GM18505 (cell line): ENCODE measurements at regions not wholly inside any gene's neighbourhood (a gene's known extent, or its start where the extent isn't known, plus 50 kb on each side); places are given as distances from the start of the nearest gene placed in this dataset.

ENCODE experiments used
- ATAC-seq: cut with Tn5 transposase; IDR thresholded peaks from one replicate; pipeline ENCODE4 v1.9.1; 2021; ENCODE audit not compliant: unreplicated experiment
- POLR2A ChIP-seq: IDR thresholded peaks from 4 replicates; pipeline ENCODE4 v1.6.1; 2011; ENCODE audit warnings: borderline replicate concordance; ENCODE audit not compliant: insufficient read depth, insufficient read length; ENCODE audit errors: extremely low read depth

- TF ChIP-seq POLR2A = no peak
- ATAC-seq = no peak
Observed at GRCh38 chr11:91406009-91406408, 818.6 kb upstream of the FAT3 start.

GRCh38 chr11:91404344-91404743 lies 820.3 kb upstream of the FAT3 start:
- no peak for TF ChIP-seq POLR2A
- no peak for ATAC-seq

DNA sequence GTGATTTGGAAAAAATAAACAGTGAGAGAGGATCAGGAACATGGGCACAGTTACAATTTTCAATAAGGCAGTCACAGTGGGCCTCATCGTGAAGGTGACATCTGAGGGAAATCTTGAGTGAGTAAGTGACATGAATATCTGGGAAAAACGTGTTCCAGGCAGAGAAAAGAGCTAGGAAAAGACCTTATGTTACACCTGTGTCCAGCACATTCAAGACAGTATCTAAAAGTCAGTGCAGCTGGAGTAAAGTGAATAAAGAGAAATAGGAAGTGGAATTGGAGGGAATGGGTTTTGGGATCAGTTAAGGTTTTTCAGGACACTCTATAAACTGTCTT lies 827.5 kb upstream of the FAT3 start:
- ATAC-seq = no peak
- no peak for TF ChIP-seq POLR2A

GRCh38 chr11:91396236-91397133 lies 828.1 kb upstream of the FAT3 start:
- ATAC-seq = no peak
- TF ChIP-seq POLR2A = no peak

DNA sequence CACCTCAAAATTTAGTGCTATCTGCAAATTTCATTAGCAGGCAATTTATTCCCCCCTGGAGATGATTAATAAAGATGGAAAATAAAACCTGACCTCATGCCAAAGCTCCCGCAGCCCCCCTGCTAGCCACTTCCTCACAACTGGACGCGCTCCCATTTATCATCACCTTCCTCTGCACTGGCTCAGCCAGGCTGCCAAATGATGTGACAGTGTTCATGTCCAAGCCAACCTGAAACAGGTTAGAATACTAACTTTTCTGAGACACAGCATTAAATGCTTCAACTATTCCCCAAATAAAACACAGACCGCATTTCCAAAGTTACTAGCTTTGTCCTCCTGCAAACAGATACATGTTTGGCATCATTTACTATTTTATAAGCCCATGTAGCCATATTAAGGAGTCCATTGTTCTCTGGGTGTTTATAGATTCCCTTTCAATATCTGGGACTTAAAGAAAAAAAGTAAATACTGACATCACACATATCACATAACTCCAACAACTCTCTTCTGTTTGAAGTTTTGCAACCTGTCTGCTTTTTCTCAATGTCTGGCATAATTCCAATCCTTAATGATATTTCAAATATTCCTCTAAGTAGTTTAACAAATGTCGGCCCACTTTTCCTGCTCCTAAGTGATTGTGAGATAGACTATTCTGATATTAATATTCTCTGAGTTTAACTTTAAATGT lies 829.7 kb upstream of the FAT3 start:
- TF ChIP-seq POLR2A = no peak
- ATAC-seq = no peak

GRCh38 chr11:91394073-91394726 lies 830.4 kb upstream of the FAT3 start:
- ATAC-seq = no peak

DNA sequence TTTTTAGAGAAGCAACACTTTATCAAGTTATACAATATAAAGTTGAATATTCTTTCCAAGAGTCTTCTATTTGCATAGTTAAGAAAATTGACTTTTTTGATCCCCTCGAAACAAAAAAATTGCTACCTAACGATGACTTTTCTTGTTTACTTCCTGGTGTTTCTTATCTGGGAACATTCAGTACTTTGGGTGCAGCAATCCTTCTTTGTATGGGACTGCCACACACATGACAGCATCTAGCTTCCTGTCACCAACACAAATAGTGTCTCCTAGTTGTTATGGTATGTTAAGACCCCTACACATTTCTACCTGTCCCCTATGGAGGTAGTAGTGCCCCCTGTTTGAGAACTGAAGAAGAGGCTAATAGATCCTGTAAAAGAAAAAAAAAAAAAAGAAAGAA lies 841.7 kb upstream of the FAT3 start:
- TF ChIP-seq POLR2A = no peak
- no peak for ATAC-seq

More at GRCh38 chr11:91394073-91394726, 830.4 kb upstream of the FAT3 start:
- TF ChIP-seq POLR2A = no peak

- TF ChIP-seq POLR2A = no peak
Observed at GRCh38 chr11:91374794-91375193, 849.8 kb upstream of the FAT3 start.

DNA sequence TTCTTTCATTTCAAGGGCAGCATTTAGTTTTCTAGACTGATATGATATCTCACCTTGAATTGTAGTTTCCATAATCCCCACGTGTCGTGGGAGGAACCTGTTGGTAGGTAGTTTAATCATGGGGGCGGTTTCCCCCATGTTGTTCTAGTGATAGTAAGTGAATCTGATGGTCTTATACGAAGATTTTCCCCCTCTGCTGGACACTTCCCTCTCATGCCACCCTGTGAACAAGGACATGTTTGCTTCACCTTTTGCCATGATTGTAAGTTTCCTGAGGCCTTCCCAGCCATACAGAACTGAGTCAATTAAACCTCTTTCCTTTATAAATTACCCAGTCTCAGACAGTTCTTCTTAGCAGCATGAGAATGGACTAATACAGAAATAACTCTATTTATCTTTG lies 851.1 kb upstream of the FAT3 start:
- TF ChIP-seq POLR2A = no peak
- ATAC-seq = no peak

More at GRCh38 chr11:91374794-91375193, 849.8 kb upstream of the FAT3 start:
- no peak for ATAC-seq

GRCh38 chr11:91366816-91367215 lies 857.8 kb upstream of the FAT3 start:
- no peak for ATAC-seq

GRCh38 chr11:91365986-91366585 lies 858.5 kb upstream of the FAT3 start:
- no peak for TF ChIP-seq POLR2A
- no peak for ATAC-seq

More at GRCh38 chr11:91366816-91367215, 857.8 kb upstream of the FAT3 start:
- TF ChIP-seq POLR2A = no peak

DNA sequence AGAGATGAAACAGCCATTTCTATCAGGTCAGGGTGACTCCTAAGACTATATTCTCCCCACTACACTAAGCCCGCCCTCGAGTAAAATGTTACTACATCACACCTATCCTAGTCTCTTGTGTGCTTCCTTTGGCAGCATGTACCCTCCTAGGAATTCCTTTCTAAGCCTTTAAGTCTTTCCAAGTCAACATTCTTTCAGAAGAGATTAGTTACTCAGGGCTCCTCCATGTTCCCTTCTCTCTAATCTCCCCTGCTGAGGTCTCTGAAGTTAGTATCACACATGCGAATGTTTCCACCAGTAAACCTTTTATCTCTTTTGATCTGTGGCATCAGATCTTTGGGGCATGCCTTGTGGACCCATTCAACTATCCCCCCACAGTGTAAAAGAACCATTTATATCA lies 873.7 kb upstream of the FAT3 start:
- no peak for ATAC-seq
- no peak for TF ChIP-seq POLR2A

DNA sequence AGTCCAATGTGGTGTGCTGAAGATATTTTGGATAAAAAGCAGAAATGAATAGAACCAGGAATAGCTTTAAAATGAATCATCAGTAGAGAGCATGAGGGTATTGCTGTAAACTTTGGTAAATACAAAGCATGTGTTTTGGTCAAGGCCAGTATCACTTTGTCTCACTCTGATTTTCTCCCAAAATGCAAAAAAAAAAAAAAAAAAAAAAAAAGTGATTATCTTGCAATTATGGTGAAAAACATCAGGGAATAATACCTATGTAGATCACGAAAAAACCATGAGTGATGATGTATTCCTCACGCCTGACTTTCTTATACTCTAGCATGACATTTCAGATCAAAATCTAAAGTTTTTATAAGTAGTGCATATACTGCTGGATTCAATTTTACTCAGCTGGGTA lies 897.9 kb upstream of the FAT3 start:
- no peak for ATAC-seq
- no peak for TF ChIP-seq POLR2A
